Erythroblast (primary cell): ENCODE measurements at regions not wholly inside any gene's neighbourhood (a gene's known extent, or its start where the extent isn't known, plus 50 kb on each side); places are given as distances from the start of the nearest gene placed in this dataset.

Experiments used
- DNase-seq, 2 experiments: peaks; one replicate each; lab custom pipeline; 2025; lab: John Stamatoyannopoulos, UW
- GATA1 ChIP-seq: IDR thresholded peaks from 2 replicates; pipeline ENCODE4 v1.6.1; 2011; ENCODE audit warnings: low read depth, mild to moderate bottlenecking, control low read depth, low read length, moderate library complexity
- POLR2A ChIP-seq: IDR thresholded peaks from 2 replicates; pipeline ENCODE4 v1.6.1; 2011; ENCODE audit warnings: mild to moderate bottlenecking, low read length

DNA sequence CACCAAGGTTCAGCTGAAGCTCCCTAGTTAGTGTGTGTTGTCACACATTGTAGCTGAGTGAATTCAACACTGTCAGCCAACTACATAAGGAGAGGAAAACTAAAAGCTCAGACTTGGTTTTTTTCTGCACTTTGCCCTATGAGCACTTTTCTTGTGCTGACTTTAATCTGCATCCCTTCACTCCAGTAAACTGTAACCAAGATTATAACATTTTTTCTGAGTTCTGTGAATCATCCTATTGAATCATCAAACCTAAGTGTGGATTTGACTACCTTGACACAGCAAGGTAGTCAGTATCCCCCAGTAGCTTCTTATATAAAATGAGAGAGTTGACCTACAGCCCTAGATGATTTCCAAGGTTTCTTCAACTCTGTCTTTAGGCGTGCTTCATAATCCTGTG lies 325.0 kb downstream of the AGTPBP1 start:
- no peak for DNase-seq
- TF ChIP-seq GATA1 (no peak), POLR2A (no peak)

DNA sequence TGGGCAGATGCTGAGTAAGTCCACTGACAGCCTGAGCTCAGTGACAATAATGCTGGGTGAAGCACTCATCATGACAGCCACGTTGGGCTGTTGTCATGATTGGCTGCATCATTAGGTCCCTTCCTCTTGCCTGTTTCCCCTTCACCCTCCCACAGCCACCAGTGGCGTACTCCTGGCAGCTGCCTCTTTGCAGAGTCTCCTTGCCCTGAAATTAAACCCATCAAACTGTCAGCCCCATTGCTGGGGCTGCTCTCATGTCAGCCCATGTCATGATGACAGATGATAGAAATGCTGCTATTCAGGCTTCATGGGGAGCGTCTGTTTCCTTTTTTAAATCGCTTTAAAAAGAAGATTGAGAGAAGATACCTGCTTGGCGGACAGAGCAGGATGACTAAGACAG lies 327.4 kb downstream of the AGTPBP1 start:
- TF ChIP-seq POLR2A (no peak), GATA1 (no peak)
- DNase-seq: no peak

DNA sequence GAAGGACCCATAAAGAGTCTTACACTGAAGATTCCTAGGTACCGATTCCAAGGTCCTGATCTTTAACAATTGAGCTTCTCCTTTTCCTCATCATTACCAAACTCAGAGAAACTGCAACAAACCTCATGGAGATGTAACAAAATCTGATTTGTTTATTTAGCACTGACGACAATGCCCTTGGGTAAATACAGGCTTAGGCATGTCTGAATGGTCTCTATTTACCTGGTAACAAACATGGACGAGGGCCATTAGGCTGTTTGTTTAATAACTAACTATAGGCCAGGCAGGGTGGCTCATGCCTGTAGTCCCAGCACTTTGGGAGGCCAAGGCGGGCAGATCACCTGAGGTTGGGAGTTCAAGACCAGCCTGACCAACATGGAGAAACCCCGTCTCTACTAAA lies 333.3 kb downstream of the AGTPBP1 start:
- no peak for DNase-seq
- TF ChIP-seq POLR2A: no peak
- no peak for TF ChIP-seq GATA1

DNA sequence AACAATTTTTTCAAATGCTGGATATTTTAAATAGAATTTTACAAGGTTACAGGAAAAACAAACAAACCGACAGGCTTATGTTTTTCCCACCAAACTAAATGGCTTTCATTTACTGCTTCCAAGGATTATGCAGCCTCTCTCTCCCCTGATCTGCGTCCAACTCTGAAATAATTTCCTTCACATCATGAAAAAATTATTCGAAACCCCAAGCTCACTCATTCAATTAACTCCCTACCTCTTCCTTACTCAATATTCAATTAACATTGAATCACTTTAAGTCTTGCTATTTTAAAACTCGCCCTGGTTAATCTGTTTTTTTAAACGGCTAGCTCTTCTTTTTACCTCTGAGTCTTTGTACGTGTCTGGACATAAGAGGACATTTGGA lies 336.2 kb downstream of the AGTPBP1 start:
- no peak for DNase-seq
- TF ChIP-seq POLR2A: no peak

DNA sequence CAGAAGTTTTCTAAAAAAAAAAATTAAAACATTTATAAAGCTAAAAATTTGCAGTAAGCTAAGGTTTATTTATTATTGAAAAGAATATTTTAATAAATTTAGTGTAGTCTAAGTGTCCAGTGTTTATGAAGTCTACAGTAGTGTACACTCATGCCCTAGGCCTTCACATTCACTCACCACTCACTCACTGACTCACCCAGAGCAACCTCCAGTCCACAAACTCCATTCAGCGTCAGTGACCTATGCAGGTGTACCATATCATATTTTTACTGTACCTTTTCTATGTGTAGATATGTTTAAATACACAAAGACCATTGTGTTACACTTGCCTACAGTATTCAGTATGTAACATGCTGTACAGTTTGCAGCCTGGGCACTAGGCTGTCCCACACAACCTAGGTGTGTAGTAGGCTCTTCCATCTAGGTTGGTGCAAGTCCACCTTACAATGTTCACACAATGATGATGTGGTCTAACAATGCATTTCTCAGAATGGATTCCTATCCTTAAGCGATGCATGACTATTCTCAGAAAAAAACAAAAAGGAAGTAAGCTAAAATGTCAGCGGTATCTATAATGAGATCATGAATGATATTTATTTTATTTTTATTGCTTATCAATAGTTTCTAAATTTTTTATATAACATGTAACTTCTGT lies 336.7 kb downstream of the AGTPBP1 start:
- TF ChIP-seq GATA1 (no peak), POLR2A (no peak)
- DNase-seq: no peak

DNA sequence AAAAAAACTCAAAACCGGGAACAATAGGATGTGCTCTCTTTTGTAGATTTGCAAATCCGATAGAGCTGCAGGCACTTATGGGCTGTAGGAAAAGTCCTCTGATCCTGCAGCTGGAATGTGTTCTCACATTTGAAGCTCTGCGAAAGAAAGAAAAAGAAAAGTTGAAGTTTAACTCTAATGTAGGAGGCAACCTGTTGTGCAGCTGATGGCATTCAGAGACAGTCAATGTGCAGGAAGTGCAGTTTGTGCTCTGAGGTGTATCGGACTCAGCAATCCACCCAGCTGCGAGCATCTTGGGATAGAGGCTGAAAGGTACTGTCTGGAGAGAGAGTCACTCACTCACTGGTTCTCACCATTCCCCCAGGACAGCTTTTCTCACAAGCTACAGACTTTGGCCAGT lies 339.2 kb downstream of the AGTPBP1 start:
- no peak for DNase-seq
- TF ChIP-seq POLR2A: no peak

DNA sequence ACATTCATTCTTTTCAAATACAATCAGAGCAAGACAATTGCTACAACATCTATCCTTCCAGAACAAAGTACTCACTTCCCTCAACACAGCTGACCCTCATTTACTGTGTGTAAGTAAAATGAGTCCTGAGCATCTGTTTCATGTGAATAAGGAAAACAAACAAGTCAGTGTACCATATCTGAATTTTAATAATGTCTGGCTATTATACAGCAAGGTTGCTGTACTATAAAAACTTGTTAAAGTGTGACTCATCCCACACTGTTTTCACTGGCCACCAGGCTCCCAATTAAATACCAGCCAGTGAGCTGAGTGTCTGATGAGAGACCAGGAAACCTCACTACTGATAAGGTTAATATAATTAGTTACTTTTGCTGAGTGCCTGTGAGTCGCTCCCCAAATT lies 339.8 kb downstream of the AGTPBP1 start:
- no peak for DNase-seq
- TF ChIP-seq GATA1 (no peak), POLR2A (no peak)

DNA sequence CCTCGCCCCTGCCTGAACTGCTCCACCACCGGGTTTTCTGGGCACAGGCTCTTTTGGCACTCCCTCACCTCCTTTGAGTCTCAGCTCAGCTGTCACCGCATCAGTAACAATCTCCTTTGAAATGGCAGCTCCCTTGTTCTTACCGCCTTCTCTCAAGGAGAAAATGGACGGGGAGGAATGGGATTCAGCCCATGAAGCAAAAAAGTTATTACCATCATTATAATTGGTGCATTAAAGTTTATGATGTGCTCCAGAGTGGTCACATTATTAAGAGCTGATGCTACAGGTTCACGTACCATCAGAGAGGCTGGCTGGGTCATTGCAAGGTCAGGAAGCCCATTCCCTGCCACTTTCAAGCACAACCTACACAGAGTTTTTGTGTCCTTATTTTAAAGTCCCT lies 344.7 kb downstream of the AGTPBP1 start:
- no peak for DNase-seq
- TF ChIP-seq GATA1 (no peak), POLR2A (no peak)

DNA sequence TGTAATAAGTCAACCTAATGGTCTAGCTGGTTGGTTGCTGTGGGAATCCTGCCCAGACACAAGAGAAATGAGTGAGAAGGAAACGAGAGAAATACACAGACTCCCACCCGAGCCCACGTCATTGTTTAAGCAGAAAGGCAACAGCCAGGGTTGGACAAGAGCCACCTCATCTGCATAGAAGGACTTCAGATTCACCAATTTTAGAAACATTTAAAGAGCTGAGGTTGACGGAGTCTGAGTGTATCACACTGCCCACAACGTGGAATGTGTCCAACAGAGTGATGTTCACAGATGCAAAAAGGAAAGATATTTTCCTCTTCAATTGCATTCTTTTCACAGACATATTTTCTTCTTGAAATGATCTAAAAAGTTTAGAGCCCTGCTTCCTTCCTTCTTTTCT lies 349.5 kb downstream of the AGTPBP1 start:
- no peak for DNase-seq
- TF ChIP-seq GATA1 (no peak), POLR2A (no peak)

DNA sequence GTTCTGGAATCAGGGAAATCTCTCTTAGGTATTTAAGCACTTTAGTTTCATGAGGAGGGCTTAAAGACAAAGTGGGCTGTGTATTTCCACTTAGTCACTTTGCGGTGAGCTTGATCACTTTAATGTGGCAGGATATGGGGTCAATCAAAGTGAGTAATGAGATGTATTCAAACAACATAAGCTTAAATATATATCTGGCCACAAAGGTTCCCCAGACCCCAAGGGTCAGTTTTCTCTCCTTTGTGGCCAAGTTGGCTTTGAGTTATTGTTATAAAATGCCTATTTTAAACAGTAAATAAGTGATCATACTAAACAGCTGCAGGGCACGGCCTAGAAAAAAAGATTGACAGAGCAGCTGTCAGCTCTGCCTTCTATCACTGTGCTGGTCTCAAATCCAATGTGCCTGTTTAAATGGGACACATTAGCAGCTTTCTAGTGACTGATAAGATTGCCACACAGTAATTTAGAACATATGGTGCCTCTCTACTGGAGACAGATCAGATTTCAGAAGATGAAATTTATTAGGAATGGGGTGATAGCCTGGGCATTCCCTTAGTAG lies 363.9 kb downstream of the AGTPBP1 start:
- DNase-seq: no peak
- TF ChIP-seq POLR2A (no peak), GATA1 (no peak)

DNA sequence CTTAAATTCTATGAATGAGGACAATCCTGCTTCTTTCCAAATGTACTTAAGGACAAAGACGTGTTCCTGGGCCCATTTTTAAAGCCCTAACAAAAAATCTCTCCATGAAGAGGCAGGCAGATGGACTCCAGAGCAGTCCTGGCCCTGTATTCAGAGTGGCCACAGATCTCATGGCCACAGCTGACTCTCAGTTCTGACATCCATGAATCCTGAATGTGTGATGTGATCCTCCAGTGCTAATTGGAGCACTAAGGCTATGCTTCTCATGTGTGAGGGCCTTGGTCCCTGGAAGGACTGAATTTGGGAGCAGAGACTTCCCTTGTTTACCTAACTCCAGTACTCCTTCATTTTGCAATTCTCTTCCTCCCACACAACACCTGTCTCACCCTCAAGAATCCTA lies 373.0 kb downstream of the AGTPBP1 start:
- no peak for DNase-seq

DNA sequence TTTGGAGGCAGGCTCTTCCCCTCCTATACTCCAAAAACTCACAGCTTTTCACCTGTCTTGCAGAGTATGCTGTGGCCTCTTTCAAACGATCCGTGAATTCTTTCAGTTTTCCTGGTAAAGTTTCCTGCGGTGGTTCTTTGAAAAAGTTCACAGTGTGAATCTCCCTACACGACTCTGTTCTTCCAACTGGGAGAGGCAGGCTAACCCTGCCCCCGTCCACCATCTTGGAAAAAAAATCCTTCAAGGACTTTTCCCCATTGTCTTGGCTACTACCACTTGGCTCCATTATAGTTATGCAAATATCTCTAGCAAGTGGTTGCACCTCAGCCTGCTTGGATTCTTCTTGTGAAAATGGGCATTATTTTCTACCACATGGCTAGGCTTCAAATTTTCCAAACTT lies 382.6 kb downstream of the AGTPBP1 start:
- DNase-seq: no peak
- no peak for TF ChIP-seq POLR2A
- no peak for TF ChIP-seq GATA1

More for the DNA sequence above, 373.0 kb downstream of the AGTPBP1 start:
- TF ChIP-seq POLR2A (no peak), GATA1 (no peak)

DNA sequence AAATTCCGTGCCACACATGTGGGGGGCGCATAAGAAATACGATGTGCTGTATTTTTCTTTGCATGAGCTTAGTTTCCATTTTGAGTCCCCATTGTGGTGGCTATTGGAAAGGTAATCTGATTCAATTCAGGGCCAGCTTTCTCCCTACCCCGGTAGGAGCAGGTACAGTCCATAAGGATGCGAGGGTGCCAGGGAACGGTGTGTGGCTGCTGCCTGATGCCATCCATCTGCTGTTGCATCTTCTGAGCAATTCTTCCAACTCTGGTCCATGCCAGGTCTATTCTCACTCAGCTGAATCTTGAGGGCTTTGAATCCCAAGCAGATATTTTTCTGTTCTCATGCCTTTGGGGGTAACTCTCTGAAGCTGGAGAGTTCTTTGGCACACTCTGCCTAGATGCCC lies 392.7 kb downstream of the AGTPBP1 start:
- DNase-seq: no peak
- TF ChIP-seq POLR2A (no peak), GATA1 (no peak)

DNA sequence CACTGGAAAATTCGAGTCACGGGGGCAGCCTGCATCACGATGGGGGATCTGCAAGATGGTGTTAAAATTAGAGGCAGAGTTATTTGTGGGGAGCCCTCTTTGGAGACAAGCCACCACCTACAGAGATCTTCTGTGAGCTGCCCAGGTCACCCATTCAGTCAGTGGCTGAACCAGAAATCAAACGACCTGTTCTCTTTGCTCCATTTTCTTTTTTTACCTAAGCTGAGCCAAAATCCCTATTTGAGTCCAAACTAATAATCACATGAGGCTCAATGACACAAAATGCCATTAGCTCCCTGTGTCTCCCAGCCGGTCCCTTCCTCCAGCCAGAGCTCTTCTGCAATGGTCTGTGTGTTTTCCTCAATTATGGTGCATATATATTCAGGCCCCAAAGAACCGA lies 394.2 kb downstream of the AGTPBP1 start:
- no peak for TF ChIP-seq POLR2A
- TF ChIP-seq GATA1: no peak
- DNase-seq: no peak

DNA sequence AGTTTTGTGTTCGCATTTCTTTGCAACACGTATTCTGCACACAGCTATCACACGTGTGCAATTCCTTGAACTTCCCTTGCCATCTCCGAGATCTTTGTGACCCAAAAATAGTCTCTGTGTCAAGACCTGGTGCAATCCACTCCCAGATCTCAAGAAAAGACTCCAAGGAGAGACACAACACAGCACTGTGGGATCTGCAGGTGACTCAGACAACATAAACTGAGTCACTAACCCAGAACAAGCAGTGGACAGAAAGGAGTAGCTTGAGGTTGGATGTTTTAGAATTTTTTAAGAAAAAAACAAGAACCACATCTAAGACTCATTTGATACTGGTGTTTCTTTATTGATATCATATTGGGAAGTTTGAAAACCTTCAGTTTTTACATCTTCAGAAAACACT lies 396.9 kb downstream of the AGTPBP1 start:
- TF ChIP-seq POLR2A (no peak), GATA1 (no peak)
- no peak for DNase-seq
